NCI-H187 treated with DMSO at 0.1 percent for 48 hours (cell line): ENCODE measurements at regions not wholly inside any gene's neighbourhood (a gene's known extent, or its start where the extent isn't known, plus 50 kb on each side); places are given as distances from the start of the nearest gene placed in this dataset.
"Not testable (repeated sequence)": the region's sequence is repeated elsewhere in the genome, so short reads cannot be mapped to it uniquely, and the experiment has no call there.

Experiments used
- DNase-seq: peaks from one replicate; lab custom pipeline; 2025; lab: John Stamatoyannopoulos, UW

GRCh38 chr5:91315701-91316100 is 67.4 kb downstream of the ARRDC3 start:
- no peak for DNase-seq

- peak; percentile 64 for DNase-seq
These were observed 69.1 kb downstream of the ARRDC3 start for GRCh38 chr5:91313757-91314673.

- DNase-seq = no peak
These were observed 70.4 kb downstream of the ARRDC3 start for GRCh38 chr5:91312698-91313097.

GRCh38 chr5:91311697-91312501 is 71.2 kb downstream of the ARRDC3 start:
- no peak for DNase-seq

GRCh38 chr5:91311168-91311696 is 71.9 kb downstream of the ARRDC3 start:
- DNase-seq = no peak

- not testable (repeated sequence) for DNase-seq
These were observed 75.0 kb downstream of the ARRDC3 start for GRCh38 chr5:91308157-91308556.

- DNase-seq = no peak
These were observed 76.1 kb downstream of the ARRDC3 start for GRCh38 chr5:91307048-91307447.

- DNase-seq = no peak
These were observed 76.6 kb downstream of the ARRDC3 start for GRCh38 chr5:91306497-91306896.

GRCh38 chr5:91305640-91306039 is 77.5 kb downstream of the ARRDC3 start:
- no peak for DNase-seq

GRCh38 chr5:91304015-91304414 is 79.1 kb downstream of the ARRDC3 start:
- not testable (repeated sequence) for DNase-seq

GRCh38 chr5:91302958-91303357 is 80.2 kb downstream of the ARRDC3 start:
- no peak for DNase-seq

- DNase-seq = no peak
These were observed 80.8 kb downstream of the ARRDC3 start for GRCh38 chr5:91302305-91302704.

GRCh38 chr5:91301106-91301846 is 81.8 kb downstream of the ARRDC3 start:
- no peak for DNase-seq

- no peak for DNase-seq
These were observed 85.1 kb downstream of the ARRDC3 start for GRCh38 chr5:91297994-91298393.

GRCh38 chr5:91296674-91297143 is 86.4 kb downstream of the ARRDC3 start:
- no peak for DNase-seq

- DNase-seq = not testable (repeated sequence)
These were observed 87.0 kb downstream of the ARRDC3 start for GRCh38 chr5:91296102-91296501.

GRCh38 chr5:91293131-91293530 is 90.0 kb downstream of the ARRDC3 start:
- no peak for DNase-seq

GRCh38 chr5:91291628-91292569 is 91.2 kb downstream of the ARRDC3 start:
- no peak for DNase-seq

- DNase-seq = no peak
These were observed 94.8 kb downstream of the ARRDC3 start for GRCh38 chr5:91288118-91288916.

- DNase-seq = not testable (repeated sequence)
These were observed 98.1 kb downstream of the ARRDC3 start for GRCh38 chr5:91285062-91285461.
